SJSA1 (cell line): ENCODE measurements at regions not wholly inside any gene's neighbourhood (a gene's known extent, or its start where the extent isn't known, plus 50 kb on each side); places are given as distances from the start of the nearest gene placed in this dataset.

Source experiments
- DNase-seq, 2 experiments: peaks; one replicate each; pipeline ENCODE4 v3.0.0-alpha.2; 2015 to 2020; ENCODE audit warnings: low spot score in 2 of 2, low read depth in 1 of 2
- H3K27ac ChIP-seq: fragments of 250-450 bp; sonication (Bioruptor Pico); 2 replicates; pipeline ENCODE4 v1.5.1; 2020; ENCODE audit warnings: mild to moderate bottlenecking, moderate library complexity
- H3K27me3 ChIP-seq: fragments of 250-450 bp; sonication (Bioruptor Pico); replicated peaks from 2 replicates; pipeline ENCODE4 v1.5.1; 2020; ENCODE audit warnings: mild to moderate bottlenecking, moderate library complexity
- H3K36me3 ChIP-seq: fragments of 250-450 bp; sonication (Bioruptor Pico); 2 replicates; pipeline ENCODE4 v1.5.1; 2020; ENCODE audit warnings: mild to moderate bottlenecking
- H3K4me1 ChIP-seq: fragments of 250-450 bp; sonication (Bioruptor Pico); replicated peaks from 2 replicates; pipeline ENCODE4 v1.6.1; 2021; ENCODE audit warnings: mild to moderate bottlenecking
- H3K4me3 ChIP-seq: fragments of 250-450 bp; sonication (Bioruptor Pico); 2 replicates; pipeline ENCODE4 v1.5.1; 2020; ENCODE audit warnings: mild to moderate bottlenecking
- H3K9me3 ChIP-seq: fragments of 250-450 bp; sonication (Bioruptor Pico); replicated peaks from 2 replicates; pipeline ENCODE4 v1.5.1; 2020; ENCODE audit warnings: mild to moderate bottlenecking

- Histone ChIP-seq H3K27ac (no peak overlapping the region; the same call in 1 of the 2 replicates), H3K36me3 (no peaks in the 10 kb centered on the region), H3K9me3 (no peaks in the 10 kb centered on the region), H3K4me1 (no peaks in the 10 kb centered on the region), H3K27me3 (no peaks in the 10 kb centered on the region), H3K4me3 (no peak overlapping the region)
- DNase-seq = peak in 1 of 2 experiments; percentile 34
These were observed 613.7 kb upstream of the USP9Y start for GRCh38 chrY:12087325-12087724.
